H4 (cell line): ENCODE measurements at regions not wholly inside any gene's neighbourhood (a gene's known extent, or its start where the extent isn't known, plus 50 kb on each side); places are given as distances from the start of the nearest gene placed in this dataset.
"Not testable (repeated sequence)": the region's sequence is repeated elsewhere in the genome, so short reads cannot be mapped to it uniquely, and the experiment has no call there.

Source experiments
- DNase-seq: peaks from one replicate; pipeline ENCODE4 v3.0.0-alpha.2; 2015; ENCODE audit warnings: low spot score

DNA sequence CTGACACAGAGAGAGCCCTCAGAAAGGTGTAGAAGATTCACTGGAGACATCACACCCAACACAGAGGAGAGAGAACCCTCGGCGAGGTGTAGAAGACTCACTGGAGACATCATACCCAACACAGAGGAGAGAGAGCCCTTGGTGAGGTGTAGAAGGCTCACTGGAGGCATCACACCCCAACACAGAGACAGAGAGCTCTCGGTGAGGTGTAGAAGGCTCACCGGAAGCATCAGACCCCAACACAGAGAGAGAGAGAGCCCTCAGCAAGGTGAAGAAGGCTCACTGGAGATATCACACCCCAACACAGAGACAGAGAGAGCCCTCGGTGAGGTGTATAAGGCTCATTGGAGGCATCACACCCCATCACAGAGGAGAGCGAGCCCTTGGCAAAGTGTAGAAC, 826.5 kb downstream of the UQCRFS1 start:
- DNase-seq: no peak

DNA sequence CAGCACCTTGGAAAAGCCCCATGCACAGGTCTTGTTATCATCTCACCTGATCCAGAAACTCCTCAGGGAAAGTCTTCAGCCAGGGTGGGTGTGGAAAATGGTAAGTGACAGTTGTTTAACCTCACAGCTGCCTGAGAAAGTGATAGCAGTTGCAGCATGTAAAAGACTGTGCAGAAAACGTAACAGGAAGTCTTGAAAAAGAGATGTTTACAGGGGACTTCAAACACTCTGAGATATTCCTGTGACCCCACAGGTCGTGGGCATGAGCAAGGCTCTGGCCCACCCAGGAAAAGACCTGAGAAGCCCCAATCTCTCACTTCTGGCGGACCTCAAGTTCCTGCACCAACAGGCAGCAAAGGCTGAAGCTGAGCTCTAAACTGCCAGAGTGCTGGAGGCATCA, 826.9 kb downstream of the UQCRFS1 start:
- no peak for DNase-seq

DNA sequence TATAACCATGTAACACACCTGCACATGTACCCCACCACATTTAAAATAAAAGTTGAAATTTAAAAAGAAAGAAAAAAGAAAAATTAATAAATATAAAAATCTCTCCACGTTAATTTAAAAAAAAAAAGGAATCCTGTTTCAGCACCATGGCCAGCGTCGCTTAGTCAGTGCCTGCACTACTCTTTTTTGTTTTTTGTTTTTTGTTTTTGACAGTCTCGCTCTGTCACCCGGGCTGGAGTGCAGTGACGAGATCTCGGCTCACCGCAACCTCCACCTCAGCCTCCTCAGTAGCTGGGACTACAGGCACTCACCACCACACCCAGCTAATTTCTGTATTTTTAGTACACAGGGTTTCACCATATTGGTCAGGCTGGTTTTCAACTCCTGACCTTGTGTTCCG, 835.9 kb downstream of the UQCRFS1 start:
- DNase-seq: no peak

GRCh38 chr19:28374971-28375370, 838.0 kb downstream of the UQCRFS1 start:
- DNase-seq: no peak

DNA sequence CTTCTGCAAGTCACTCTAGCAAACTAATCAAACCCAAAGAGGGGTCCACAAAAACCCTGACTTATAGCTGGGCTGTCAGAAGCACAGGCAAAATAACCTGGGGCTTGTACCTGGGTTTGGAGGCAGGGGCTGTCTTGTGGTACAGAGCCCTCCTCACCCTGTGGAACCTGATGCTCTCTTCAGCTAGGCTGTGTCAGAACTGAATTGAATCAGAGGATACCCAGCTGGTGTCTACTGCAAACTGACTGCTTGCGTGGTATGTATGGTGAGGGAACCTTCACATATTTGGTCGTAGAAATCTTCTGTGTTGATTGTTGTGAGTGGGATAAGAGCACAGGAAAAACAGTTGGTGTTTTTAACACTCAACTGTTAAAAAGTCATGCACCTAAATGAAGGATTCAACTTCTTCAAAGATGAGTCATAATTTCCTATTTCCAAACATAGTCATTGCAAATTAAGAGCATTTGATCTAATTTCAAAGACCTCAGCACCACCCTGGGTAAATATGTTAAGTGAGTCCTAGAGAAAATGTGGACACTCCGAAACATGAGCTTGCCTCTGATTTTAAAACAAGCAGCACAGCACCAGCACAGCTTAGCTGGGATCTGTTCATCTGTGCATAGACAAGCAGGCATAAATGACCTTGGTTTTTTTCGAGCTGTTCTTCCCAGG, 840.2 kb downstream of the UQCRFS1 start:
- DNase-seq: no peak

GRCh38 chr19:28367146-28367545, 845.8 kb downstream of the UQCRFS1 start:
- no peak for DNase-seq

DNA sequence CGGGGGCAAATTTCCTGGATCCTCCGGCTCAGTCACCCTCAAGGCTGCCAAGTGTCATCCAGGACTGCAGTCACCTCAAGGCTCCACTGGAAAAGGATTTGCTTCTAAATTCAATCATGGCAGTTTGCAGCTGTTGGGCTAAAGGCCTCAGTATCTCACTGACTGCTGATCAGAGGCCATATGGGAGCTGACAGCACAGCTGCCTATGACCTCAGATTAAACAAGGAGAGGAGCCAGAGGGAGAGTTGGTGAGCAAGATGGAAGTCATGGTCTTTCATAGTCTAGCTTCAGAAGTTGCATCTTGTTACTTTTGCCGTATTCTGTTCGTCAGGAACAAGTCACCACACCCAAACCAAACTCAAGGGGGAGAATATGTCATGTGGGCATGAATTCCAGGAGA, 849.7 kb downstream of the UQCRFS1 start:
- no peak for DNase-seq

DNA sequence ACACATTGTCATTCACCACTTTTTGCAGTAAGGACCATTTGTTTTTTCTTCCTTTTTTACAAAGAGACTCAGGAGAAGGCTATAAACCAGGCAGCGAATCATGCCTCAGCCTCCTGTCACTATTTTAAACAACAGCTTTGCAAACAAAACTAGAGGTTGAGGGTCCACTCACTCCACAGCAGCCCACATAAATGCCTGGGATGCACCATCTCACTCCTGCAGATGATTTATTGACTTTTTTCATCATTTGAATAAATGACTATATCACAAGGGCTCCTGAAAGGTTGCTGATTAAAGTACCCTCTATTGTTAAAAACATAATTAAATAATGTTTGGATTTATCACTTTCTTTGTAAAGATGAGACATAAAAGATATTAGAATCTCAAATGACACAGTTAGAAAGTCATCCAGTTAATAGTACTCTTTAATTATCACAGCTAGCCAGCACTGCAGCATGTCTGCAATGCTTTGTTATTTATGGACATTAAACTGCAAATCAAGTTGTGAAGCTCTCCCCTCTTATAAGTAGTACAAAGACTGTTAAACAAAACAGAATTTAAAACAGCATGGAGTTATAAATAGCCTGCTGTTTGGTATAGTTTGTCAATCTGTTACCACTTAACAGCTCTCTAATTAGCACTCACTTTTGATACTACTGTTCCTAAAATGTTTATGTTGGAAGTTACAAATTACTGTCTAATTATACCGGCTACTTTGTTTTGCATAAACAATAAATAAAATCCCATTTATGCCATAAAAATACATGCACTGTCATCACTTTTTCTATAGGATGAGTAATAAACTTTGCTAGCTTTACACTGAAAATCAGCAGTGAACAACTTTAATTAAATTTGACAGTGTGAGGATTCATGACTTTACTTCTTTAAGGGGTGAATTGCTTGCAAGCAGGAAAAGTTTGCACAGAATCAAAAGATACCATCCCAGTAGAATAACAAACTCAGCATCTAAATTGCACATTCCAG, 853.2 kb downstream of the UQCRFS1 start:
- DNase-seq: no peak

GRCh38 chr19:28358633-28359032, 854.3 kb downstream of the UQCRFS1 start:
- DNase-seq: no peak

GRCh38 chr19:28351761-28352160, 861.2 kb downstream of the UQCRFS1 start:
- no peak for DNase-seq

GRCh38 chr19:28351321-28351720, 861.6 kb downstream of the UQCRFS1 start:
- DNase-seq: not testable (repeated sequence)

GRCh38 chr19:28350673-28351072, 862.3 kb downstream of the UQCRFS1 start:
- no peak for DNase-seq

DNA sequence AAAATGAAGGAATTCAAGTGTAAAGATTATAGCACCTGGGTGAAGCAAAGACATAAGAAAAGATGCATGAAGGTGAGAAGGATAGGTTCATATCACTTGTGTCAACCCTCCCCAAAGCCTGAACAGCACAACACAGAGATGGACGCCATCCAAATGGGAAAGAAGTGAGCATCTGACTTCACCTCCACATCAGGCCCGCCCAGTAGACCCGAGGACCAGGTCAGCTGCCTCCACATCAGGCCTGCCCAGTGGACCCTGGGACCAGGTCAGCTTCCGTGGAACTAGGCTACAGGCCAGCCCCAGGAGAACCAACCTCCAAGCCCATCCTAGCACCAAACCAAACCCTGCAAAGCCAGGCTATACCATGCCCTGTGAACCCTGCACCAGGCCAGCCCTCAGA, 862.9 kb downstream of the UQCRFS1 start:
- no peak for DNase-seq

- no peak for DNase-seq
These were observed 863.3 kb downstream of the UQCRFS1 start for GRCh38 chr19:28349604-28350003.

DNA sequence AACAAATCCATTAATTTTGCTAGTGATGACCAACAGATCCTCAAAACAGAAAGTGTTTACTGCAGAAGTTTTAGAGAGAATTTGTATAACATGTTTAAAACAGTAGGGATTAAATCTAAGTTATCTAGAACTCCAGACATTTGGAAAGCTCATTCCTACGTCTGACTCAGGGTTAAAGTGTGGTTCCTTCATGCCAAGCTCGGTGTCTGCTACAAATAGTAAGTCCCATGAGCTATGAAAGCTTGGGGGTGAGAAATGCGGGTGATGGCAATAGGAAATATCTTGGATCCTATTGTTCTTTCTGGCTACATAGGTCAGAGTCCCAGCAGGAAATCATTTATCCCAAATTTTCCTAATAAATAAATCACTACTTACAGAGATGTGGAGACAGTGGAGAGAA, 867.1 kb downstream of the UQCRFS1 start:
- DNase-seq: no peak

DNA sequence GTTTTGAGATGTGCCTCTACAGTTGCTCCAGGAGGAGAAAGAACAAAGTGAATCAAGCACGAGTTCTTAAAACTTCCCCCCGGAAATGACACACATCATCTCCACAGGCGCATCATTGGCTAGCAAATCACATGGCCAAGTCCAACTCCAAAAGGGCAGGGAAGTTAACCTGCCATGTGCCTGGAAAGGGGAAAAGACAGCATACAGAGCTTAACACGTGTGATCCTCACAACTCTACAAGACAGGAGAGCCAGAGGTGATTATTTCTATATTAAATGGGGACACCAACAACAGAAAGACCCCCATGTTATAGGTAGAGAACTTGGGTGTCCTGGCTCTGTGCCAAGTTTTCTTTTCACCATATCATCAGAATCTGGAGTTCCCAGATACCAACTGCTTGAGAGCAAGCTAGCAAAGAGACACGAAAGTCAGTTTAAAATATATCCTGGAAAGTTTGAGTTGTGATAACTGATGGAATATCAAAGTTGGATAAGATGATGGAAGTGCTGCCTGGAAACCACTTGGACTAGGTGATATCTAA, 871.1 kb downstream of the UQCRFS1 start:
- DNase-seq: no peak

- DNase-seq: no peak
These were observed 878.5 kb downstream of the UQCRFS1 start for GRCh38 chr19:28334419-28334818.

DNA sequence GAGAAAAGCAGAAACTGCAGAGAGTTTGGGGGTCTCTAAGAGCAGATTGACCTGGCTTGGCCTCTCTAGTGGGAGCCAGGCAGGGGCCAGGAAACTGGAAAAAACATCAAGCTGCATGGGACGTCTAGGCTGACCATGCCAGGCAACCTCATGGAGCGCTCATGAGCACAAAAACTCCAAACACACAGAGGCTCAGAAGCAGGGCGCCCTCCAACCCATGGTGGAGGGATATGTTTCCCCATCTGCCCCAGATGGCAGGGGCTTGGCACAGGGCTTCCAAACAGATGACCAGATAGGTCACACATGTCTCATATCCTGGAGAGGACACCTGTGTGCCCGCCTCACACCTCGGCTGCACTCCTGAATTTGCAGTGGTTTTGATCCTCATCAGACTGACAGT, 879.0 kb downstream of the UQCRFS1 start:
- DNase-seq: no peak

GRCh38 chr19:28332886-28333285, 880.1 kb downstream of the UQCRFS1 start:
- DNase-seq: no peak

DNA sequence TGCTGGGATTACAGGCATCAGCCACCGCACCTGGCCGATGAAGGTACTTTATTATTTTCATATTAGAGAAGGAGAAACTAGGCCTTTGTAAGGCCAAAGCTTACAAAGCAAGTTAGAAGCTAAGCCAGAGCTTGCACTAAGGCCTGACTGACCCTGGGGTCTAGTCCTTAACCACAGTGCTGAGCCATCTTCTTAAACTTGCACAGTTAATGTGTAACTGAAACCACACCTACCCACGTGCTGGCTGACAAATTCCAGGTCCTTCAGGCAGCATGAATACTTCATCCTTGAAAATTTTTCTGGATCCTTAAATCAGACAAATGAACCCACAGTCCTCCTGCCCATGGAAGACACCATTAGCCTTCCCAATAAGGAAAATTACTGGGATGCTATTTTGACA, 880.6 kb downstream of the UQCRFS1 start:
- DNase-seq: no peak

GRCh38 chr19:28331596-28331995, 881.4 kb downstream of the UQCRFS1 start:
- no peak for DNase-seq

GRCh38 chr19:28330831-28331230, 882.1 kb downstream of the UQCRFS1 start:
- DNase-seq: no peak

GRCh38 chr19:28329429-28329828, 883.5 kb downstream of the UQCRFS1 start:
- DNase-seq: no peak
